Ishikawa (cell line): ENCODE measurements at regions not wholly inside any gene's neighbourhood (a gene's known extent, or its start where the extent isn't known, plus 50 kb on each side); places are given as distances from the start of the nearest gene placed in this dataset.

Source experiments
- CEBPB ChIP-seq: IDR thresholded peaks from 2 replicates; pipeline ENCODE4 v1.6.1; 2012
- CREB1 ChIP-seq: IDR thresholded peaks from 2 replicates; pipeline ENCODE4 v1.6.1; 2012; ENCODE audit warnings: low read depth
- EGR1 ChIP-seq: IDR thresholded peaks from 2 replicates; pipeline ENCODE4 v1.6.1; 2012
- EP300 ChIP-seq: IDR thresholded peaks from 2 replicates; pipeline ENCODE4 v1.6.1; 2012; ENCODE audit warnings: borderline replicate concordance
- FOXM1 ChIP-seq: IDR thresholded peaks from 2 replicates; pipeline ENCODE4 v1.6.1; 2012; ENCODE audit warnings: low read depth, borderline replicate concordance
- MAX ChIP-seq: IDR thresholded peaks from 2 replicates; pipeline ENCODE4 v1.6.1; 2012
- RAD21 ChIP-seq: IDR thresholded peaks from 2 replicates; pipeline ENCODE4 v1.6.1; 2012; ENCODE audit warnings: low read depth
- REST ChIP-seq: IDR thresholded peaks from 2 replicates; pipeline ENCODE4 v1.6.1; 2012; ENCODE audit warnings: low read depth, mild to moderate bottlenecking
- TAF1 ChIP-seq: IDR thresholded peaks from 2 replicates; pipeline ENCODE4 v1.6.1; 2012; ENCODE audit warnings: low read depth, mild to moderate bottlenecking
- TCF12 ChIP-seq: IDR thresholded peaks from 2 replicates; pipeline ENCODE4 v1.6.1; 2012; ENCODE audit warnings: low read depth
- TEAD4 ChIP-seq: IDR thresholded peaks from 2 replicates; pipeline ENCODE4 v1.6.1; 2012
- USF1 ChIP-seq: IDR thresholded peaks from 2 replicates; pipeline ENCODE4 v1.6.1; 2012
- YY1 ChIP-seq: IDR thresholded peaks from 2 replicates; pipeline ENCODE4 v1.6.1; 2012; ENCODE audit warnings: low read depth

GRCh38 chr12:69022674-69023073 lies 89.7 kb upstream of the CPM start:
- TF ChIP-seq USF1, result no peak
- no peak for TF ChIP-seq YY1
- no peak for TF ChIP-seq EP300
- no peak for TF ChIP-seq CEBPB
- TF ChIP-seq MAX, result no peak
- no peak for TF ChIP-seq TCF12
- no peak for TF ChIP-seq TEAD4
- TF ChIP-seq CREB1, result no peak
- no peak for TF ChIP-seq REST
- no peak for TF ChIP-seq EGR1
- no peak for TF ChIP-seq FOXM1
- no peak for TF ChIP-seq RAD21
- TF ChIP-seq TAF1, result no peak
